Progenitor cell of endocrine pancreas (in vitro differentiated cells): ENCODE measurements at regions not wholly inside any gene's neighbourhood (a gene's known extent, or its start where the extent isn't known, plus 50 kb on each side); places are given as distances from the start of the nearest gene placed in this dataset.

ENCODE experiments used
- DNase-seq: peaks from one replicate; pipeline ENCODE4 v3.0.0; 2021; ENCODE audit warnings: low spot score; ENCODE audit not compliant: unreplicated experiment
- H3K27ac Mint-ChIP-seq: 2 replicates; pipeline ENCODE4 v1.8.0; 2021; ENCODE audit warnings: mild to moderate bottlenecking, moderate library complexity, mixed read lengths
- H3K27me3 Mint-ChIP-seq: 2 replicates; pipeline ENCODE4 v1.8.0; 2021; ENCODE audit warnings: mixed read lengths
- H3K36me3 Mint-ChIP-seq: 2 replicates; pipeline ENCODE4 v1.8.0; 2022; ENCODE audit warnings: mixed read lengths; ENCODE audit not compliant: insufficient read depth
- H3K4me1 Mint-ChIP-seq: 2 replicates; pipeline ENCODE4 v1.8.0; 2021; ENCODE audit warnings: low read depth, mixed read lengths
- H3K4me3 Mint-ChIP-seq: 2 replicates; pipeline ENCODE4 v1.8.0; 2021; ENCODE audit warnings: low read depth, mild to moderate bottlenecking, moderate library complexity, mixed read lengths
- H3K9me3 Mint-ChIP-seq: 2 replicates; pipeline ENCODE4 v1.8.0; 2021; ENCODE audit warnings: low read depth, mixed read lengths
- CTCF ChIP-seq: fragments of 200-600 bp; sonication (generic); IDR thresholded peaks from one replicate; pipeline ENCODE4 v1.5.0; 2021; ENCODE audit warnings: antibody characterized with exemption, mild to moderate bottlenecking; ENCODE audit not compliant: unreplicated experiment

GRCh38 chr2:198660501-198660900 is 797.2 kb downstream of the SATB2 start:
- Mint-ChIP-seq H3K27ac (no peak overlapping the region), H3K36me3 (no peaks in the 10 kb centered on the region), H3K4me1 (no peaks in the 10 kb centered on the region), H3K4me3 (no peak overlapping the region), H3K9me3 (no peaks in the 10 kb centered on the region), H3K27me3 (no peaks in the 10 kb centered on the region)
- DNase-seq, result no peak
- TF ChIP-seq CTCF, result no peak

GRCh38 chr2:198659096-198659870 is 798.5 kb downstream of the SATB2 start:
- no peak for TF ChIP-seq CTCF
- H3K36me3 Mint-ChIP-seq, result no peaks in the 10 kb centered on the region
- H3K9me3 Mint-ChIP-seq, result no peaks in the 10 kb centered on the region
- no peaks in the 10 kb centered on the region for H3K27me3 Mint-ChIP-seq
- no peak for DNase-seq
- no peak overlapping the region for H3K27ac Mint-ChIP-seq
- H3K4me1 Mint-ChIP-seq, result no peaks in the 10 kb centered on the region
- H3K4me3 Mint-ChIP-seq, result no peak overlapping the region

- peak; percentile 15 for DNase-seq
- Mint-ChIP-seq H3K27ac (no peak overlapping the region), H3K36me3 (no peaks in the 10 kb centered on the region), H3K9me3 (no peaks in the 10 kb centered on the region), H3K4me3 (no peak overlapping the region), H3K4me1 (no peaks in the 10 kb centered on the region), H3K27me3 (peaks cover 5% of the 10 kb centered on the region)
- TF ChIP-seq CTCF, result peak; percentile 76
Observed at GRCh38 chr2:198657512-198658121, 800.1 kb downstream of the SATB2 start.

- no peak overlapping the region for H3K4me3 Mint-ChIP-seq
- no peaks in the 10 kb centered on the region for H3K36me3 Mint-ChIP-seq
- DNase-seq, result no peak
- no peaks in the 10 kb centered on the region for H3K9me3 Mint-ChIP-seq
- H3K27ac Mint-ChIP-seq, result no peak overlapping the region
- peaks cover 9% of the 10 kb centered on the region for H3K27me3 Mint-ChIP-seq
- H3K4me1 Mint-ChIP-seq, result no peaks in the 10 kb centered on the region
- TF ChIP-seq CTCF, result no peak
Observed at GRCh38 chr2:198656869-198657268, 800.9 kb downstream of the SATB2 start.

GRCh38 chr2:198654646-198655045 is 803.1 kb downstream of the SATB2 start:
- Mint-ChIP-seq H3K36me3 (no peaks in the 10 kb centered on the region), H3K9me3 (no peaks in the 10 kb centered on the region), H3K4me1 (no peaks in the 10 kb centered on the region), H3K27me3 (peaks cover 11% of the 10 kb centered on the region), H3K4me3 (no peak overlapping the region), H3K27ac (no peak overlapping the region)
- DNase-seq, result no peak
- no peak for TF ChIP-seq CTCF
